Suprapubic skin (tissue), 4 donors: ENCODE measurements at regions not wholly inside any gene's neighbourhood (a gene's known extent, or its start where the extent isn't known, plus 50 kb on each side); places are given as distances from the start of the nearest gene placed in this dataset.

Experiments used
- DNase-seq, 2 donors: peaks; one replicate each; pipeline ENCODE4 v3.0.0-alpha.2; 2019; ENCODE audit warnings: low spot score in 2 of 2
- H3K27ac ChIP-seq: fragments of 200-600 bp; sonication (generic); one replicate; pipeline ENCODE4 v1.5.1; 2019
- H3K27me3 ChIP-seq: fragments of 200-600 bp; sonication (generic); one replicate; pipeline ENCODE4 v1.5.1; 2019
- H3K36me3 ChIP-seq: fragments of 200-600 bp; sonication (generic); one replicate; pipeline ENCODE4 v1.5.1; 2019
- H3K4me1 ChIP-seq: fragments of 200-600 bp; sonication (generic); one replicate; pipeline ENCODE4 v1.5.1; 2019
- H3K4me3 ChIP-seq: fragments of 200-600 bp; sonication (generic); one replicate; pipeline ENCODE4 v1.5.1; 2019; ENCODE audit warnings: mild to moderate bottlenecking
- H3K9me3 ChIP-seq: fragments of 200-600 bp; sonication (generic); one replicate; pipeline ENCODE4 v1.5.1; 2019
- CTCF ChIP-seq, 2 donors: fragments of 200-600 bp in 1 of 2; fragments of 450-650 bp in 1 of 2; sonication (generic) in 1 of 2; IDR thresholded peaks; one replicate each; pipeline ENCODE4 v1.5.1; 2016 to 2019; ENCODE audit warnings: antibody characterized with exemption in 2 of 2, mild to moderate bottlenecking in 1 of 2, moderate library complexity in 1 of 2
- EP300 ChIP-seq: sonication (generic); formaldehyde crosslinking; IDR thresholded peaks from one replicate; pipeline ENCODE4 v1.6.1; 2017; ENCODE audit warnings: antibody characterized with exemption
- POLR2A ChIP-seq, 2 donors: fragments of 450-650 bp; IDR thresholded peaks; one replicate each; pipeline ENCODE4 v1.6.1; 2017; ENCODE audit warnings: antibody characterized with exemption in 2 of 2, mild to moderate bottlenecking in 2 of 2, moderate library complexity in 2 of 2
- POLR2AphosphoS5 ChIP-seq, 3 donors: sonication (generic); formaldehyde crosslinking; IDR thresholded peaks; one replicate each; pipeline ENCODE4 v1.6.1; 2017; ENCODE audit warnings: antibody characterized with exemption in 3 of 3
- WGBS: methylation state at CpG from one replicate; pipeline ENCODE4 v1.1.5; 2018; 5-methylcytosine and 5-hydroxymethylcytosine counted together

GRCh38 chr1:189513091-189513490 is 964.6 kb downstream of the BRINP3 start:
- TF ChIP-seq CTCF (IDR thresholded peaks at IDR 0.05) (no peak), POLR2AphosphoS5 (IDR thresholded peaks at IDR 0.05) (no peak), POLR2A (IDR thresholded peaks at IDR 0.05) (no peak), EP300 (no peak)
- WGBS: 84% methylated on average over 6 of the region's 6 CpGs
- DNase-seq: no peak
- no peaks in the 10 kb centered on the region for H3K9me3 ChIP-seq
- no peak overlapping the region for H3K27ac ChIP-seq
- no peaks in the 10 kb centered on the region for H3K4me1 ChIP-seq
- H3K4me3 ChIP-seq: no peak overlapping the region
- H3K27me3 ChIP-seq: no peaks in the 10 kb centered on the region
- H3K36me3 ChIP-seq: no peaks in the 10 kb centered on the region

- H3K9me3 ChIP-seq: no peaks in the 10 kb centered on the region
- TF ChIP-seq CTCF (IDR thresholded peaks at IDR 0.05) (no peak), EP300 (no peak), POLR2AphosphoS5 (IDR thresholded peaks at IDR 0.05) (no peak), POLR2A (IDR thresholded peaks at IDR 0.05) (no peak)
- no peak for DNase-seq
- WGBS: 31% methylated on average over 6 of the region's 6 CpGs
- no peak overlapping the region for H3K4me3 ChIP-seq
- H3K27ac ChIP-seq: no peak overlapping the region
- no peaks in the 10 kb centered on the region for H3K27me3 ChIP-seq
- H3K36me3 ChIP-seq: no peaks in the 10 kb centered on the region
- no peaks in the 10 kb centered on the region for H3K4me1 ChIP-seq
Observed at GRCh38 chr1:189522441-189522840, 955.2 kb downstream of the BRINP3 start.

GRCh38 chr1:189524501-189524900 is 953.2 kb downstream of the BRINP3 start:
- TF ChIP-seq POLR2AphosphoS5 (IDR thresholded peaks at IDR 0.05) (no peak), CTCF (IDR thresholded peaks at IDR 0.05) (no peak), EP300 (no peak), POLR2A (IDR thresholded peaks at IDR 0.05) (no peak)
- H3K4me3 ChIP-seq: no peak overlapping the region
- WGBS: 84% methylated on average over 1 of the region's 1 CpG
- no peaks in the 10 kb centered on the region for H3K36me3 ChIP-seq
- H3K9me3 ChIP-seq: no peaks in the 10 kb centered on the region
- H3K27ac ChIP-seq: no peak overlapping the region
- no peaks in the 10 kb centered on the region for H3K27me3 ChIP-seq
- no peak for DNase-seq
- H3K4me1 ChIP-seq: no peaks in the 10 kb centered on the region

- TF ChIP-seq CTCF (IDR thresholded peaks at IDR 0.05): no peak
- no peak overlapping the region for H3K27ac ChIP-seq
- H3K9me3 ChIP-seq: peaks cover 3% of the 10 kb centered on the region
- no peaks in the 10 kb centered on the region for H3K27me3 ChIP-seq
- no peaks in the 10 kb centered on the region for H3K36me3 ChIP-seq
- no peak overlapping the region for H3K4me3 ChIP-seq
- H3K4me1 ChIP-seq: no peaks in the 10 kb centered on the region
- DNase-seq: no peak
- 56% methylated on average over 5 of the region's 5 CpGs for WGBS
Observed at GRCh38 chr1:189530162-189530561, 947.5 kb downstream of the BRINP3 start.

- H3K9me3 ChIP-seq: no peaks in the 10 kb centered on the region
- H3K36me3 ChIP-seq: no peaks in the 10 kb centered on the region
- WGBS: 57% methylated on average over 2 of the region's 2 CpGs
- DNase-seq: no peak
- H3K27me3 ChIP-seq: no peaks in the 10 kb centered on the region
- H3K27ac ChIP-seq: no peak overlapping the region
- H3K4me3 ChIP-seq: no peak overlapping the region
- TF ChIP-seq POLR2AphosphoS5 (IDR thresholded peaks at IDR 0.05) (no peak), EP300 (no peak), CTCF (IDR thresholded peaks at IDR 0.05) (no peak), POLR2A (IDR thresholded peaks at IDR 0.05) (no peak)
- H3K4me1 ChIP-seq: no peaks in the 10 kb centered on the region
Observed at GRCh38 chr1:189538271-189538670, 939.4 kb downstream of the BRINP3 start.
